Kidney (tissue), 13 donors: ENCODE measurements at regions not wholly inside any gene's neighbourhood (a gene's known extent, or its start where the extent isn't known, plus 50 kb on each side); places are given as distances from the start of the nearest gene placed in this dataset.

Source experiments
- DNase-seq, 5 donors: peaks; one replicate each; pipeline ENCODE4 v3.0.0-alpha.2; 2013 to 2020
- FAIRE-seq: peaks from 2 replicates; lab custom pipeline; 2012; peaks lifted over from hg19 to GRCh38; lab: Jason Lieb, UNC
- H3K27ac ChIP-seq, 2 donors: one replicate each; pipeline ENCODE4 v1.7.0; 2013; ENCODE audit warnings: low read depth in 2 of 2, low read length in 2 of 2, inconsistent platforms in 1 of 2
- H3K27me3 ChIP-seq: one replicate; pipeline ENCODE4 v1.7.1; 2013; ENCODE audit warnings: low read length, inconsistent platforms; ENCODE audit not compliant: control insufficient read depth, insufficient read depth
- H3K36me3 ChIP-seq, 3 donors: one replicate each; pipeline versions ENCODE4 v1.7.0 to v1.7.1; 2013; ENCODE audit warnings: low read length in 3 of 3, control low read depth in 1 of 3, inconsistent platforms in 1 of 3; ENCODE audit not compliant: insufficient read depth in 3 of 3, control insufficient read depth in 2 of 3
- H3K4me1 ChIP-seq, 3 donors: one replicate each; pipeline versions ENCODE4 v1.7.0 to v1.7.1; 2013; ENCODE audit warnings: low read length in 3 of 3, inconsistent platforms in 1 of 3, low read depth in 1 of 3; ENCODE audit not compliant: control insufficient read depth in 2 of 3, insufficient read depth in 2 of 3
- H3K4me3 ChIP-seq, 3 donors: one replicate each; pipeline versions ENCODE4 v1.7.0 to v1.8.1; 2013; ENCODE audit warnings: low read length in 3 of 3, control low read depth in 1 of 3, inconsistent platforms in 1 of 3
- H3K9ac ChIP-seq, 3 donors: one replicate each; pipeline versions ENCODE4 v1.7.0 to v1.7.1; 2013; ENCODE audit warnings: low read length in 3 of 3, control low read depth in 1 of 3, inconsistent platforms in 1 of 3
- H3K9me3 ChIP-seq, 3 donors: one replicate each; pipeline versions ENCODE4 v1.7.0 to v1.7.1; 2013; ENCODE audit warnings: low read length in 3 of 3, control low read depth in 1 of 3, inconsistent platforms in 1 of 3; ENCODE audit not compliant: control insufficient read depth in 2 of 3, insufficient read depth in 1 of 3
- CTCF ChIP-seq: IDR thresholded peaks from 3 replicates; pipeline ENCODE4 v1.5.1; 2012; ENCODE audit warnings: mild to moderate bottlenecking, moderate library complexity, borderline replicate concordance; ENCODE audit not compliant: insufficient read depth; ENCODE audit errors: extremely low read depth
- intact Hi-C: fragments of 100-400 bp; cut with DNase I; formaldehyde crosslinking; loops from one replicate; pipeline ENCODE4 v1.11.1; 2022
- donor health status: control.
- donor health status: control.
- donor health status: control.
- donor health status: control.
- donor health status: control.
- donor health status: DM: yes; HTN: yes; CAD: no.
- donor health status: Normal renal cell carcinoma (clear cell type).

GRCh38 chr3:24622696-24623225 is 128.1 kb upstream of the THRB start:
- intact Hi-C loops, result no loop called here
- no peaks in the 10 kb centered on the region for H3K9me3 ChIP-seq
- H3K36me3 ChIP-seq, result no peaks in the 10 kb centered on the region
- H3K27ac ChIP-seq, result no peak overlapping the region
- H3K4me3 ChIP-seq, result no peak overlapping the region
- H3K9ac ChIP-seq, result no peak overlapping the region
- no peak for TF ChIP-seq CTCF
- FAIRE-seq (no peak), DNase-seq (no peak)
- H3K27me3 ChIP-seq, result peaks cover 2% of the 10 kb centered on the region
- H3K4me1 ChIP-seq, result no peaks in the 10 kb centered on the region

- no peak for TF ChIP-seq CTCF
- intact Hi-C loops, result no loop called here
- no peak overlapping the region for H3K4me3 ChIP-seq
- no peaks in the 10 kb centered on the region for H3K4me1 ChIP-seq
- DNase-seq (no peak), FAIRE-seq (peak; percentile 45)
- no peaks in the 10 kb centered on the region for H3K9me3 ChIP-seq
- H3K27me3 ChIP-seq, result peaks cover 2% of the 10 kb centered on the region
- H3K27ac ChIP-seq, result no peak overlapping the region
- no peaks in the 10 kb centered on the region for H3K36me3 ChIP-seq
- no peak overlapping the region for H3K9ac ChIP-seq
Observed at GRCh38 chr3:24623657-24624056, 129.0 kb upstream of the THRB start.

GRCh38 chr3:24624938-24625681 is 130.5 kb upstream of the THRB start:
- TF ChIP-seq CTCF, result no peak
- H3K27me3 ChIP-seq, result peaks cover 2% of the 10 kb centered on the region
- H3K9me3 ChIP-seq, result no peaks in the 10 kb centered on the region
- H3K27ac ChIP-seq, result no peak overlapping the region
- H3K9ac ChIP-seq, result no peak overlapping the region
- H3K4me3 ChIP-seq, result no peak overlapping the region
- H3K36me3 ChIP-seq, result no peaks in the 10 kb centered on the region
- FAIRE-seq (no peak), DNase-seq (no peak)
- no peaks in the 10 kb centered on the region for H3K4me1 ChIP-seq
- intact Hi-C loops, result no loop called here
